OCI-LY7 (cell line): ENCODE measurements at regions not wholly inside any gene's neighbourhood (a gene's known extent, or its start where the extent isn't known, plus 50 kb on each side); places are given as distances from the start of the nearest gene placed in this dataset.

Experiments used
- BruUV-seq: library from RNA; stranded (reverse); fragments of 400-500 nt; replicated peaks from 2 replicates; lab custom pipeline; 2021; lab: Mats Ljungman, UMichigan
- CTCF ChIA-PET: fragments of 300-600 bp; sonication (Branson Sonifier 250); formaldehyde crosslinking; loops from one replicate; lab custom pipeline; 2022; ENCODE audit warnings: antibody characterized with exemption; ENCODE audit not compliant: unreplicated experiment; lab: Charles Lee
- POLR2A ChIA-PET: fragments of 300-600 bp; sonication (Branson Sonifier 250); formaldehyde crosslinking; loops from one replicate; lab custom pipeline; 2022; ENCODE audit warnings: antibody characterized with exemption; lab: Charles Lee
- DNase-seq: peaks from one replicate; pipeline ENCODE4 v3.0.0-alpha.2; 2015; ENCODE audit warnings: low spot score
- H2AFZ ChIP-seq: fragments of 200-600 bp; sonication (generic), shearing (Covaris generic); 2 replicates; pipeline ENCODE4 v1.6.1; 2014; ENCODE audit warnings: mild to moderate bottlenecking, antibody characterized with exemption, low read length, moderate library complexity
- H3K27ac ChIP-seq: fragments of 200-600 bp; sonication (generic); 2 replicates; pipeline ENCODE4 v1.5.1; 2014; ENCODE audit warnings: mixed run types, low read depth, mild to moderate bottlenecking, moderate library complexity, low read length, inconsistent platforms; ENCODE audit not compliant: poor library complexity, severe bottlenecking
- H3K36me3 ChIP-seq: fragments of 200-600 bp; sonication (generic); 2 replicates; pipeline ENCODE4 v1.6.1; 2014; ENCODE audit warnings: mild to moderate bottlenecking, antibody characterized with exemption, low read length, moderate library complexity, mixed read lengths; ENCODE audit not compliant: insufficient read depth
- H3K4me1 ChIP-seq: fragments of 200-600 bp; sonication (generic); 2 replicates; pipeline ENCODE4 v1.5.1; 2014; ENCODE audit warnings: mild to moderate bottlenecking, low read length; ENCODE audit not compliant: insufficient read depth, poor library complexity, severe bottlenecking
- H3K4me2 ChIP-seq: fragments of 200-600 bp; sonication (generic); 2 replicates; pipeline ENCODE4 v1.6.1; 2014; ENCODE audit warnings: mild to moderate bottlenecking, low read length
- H3K4me3 ChIP-seq: fragments of 200-600 bp; sonication (generic); 2 replicates; pipeline ENCODE4 v1.5.1; 2014; ENCODE audit warnings: mild to moderate bottlenecking, low read depth, low read length; ENCODE audit not compliant: poor library complexity, severe bottlenecking
- H3K79me2 ChIP-seq: fragments of 200-600 bp; sonication (generic); 2 replicates; pipeline ENCODE4 v1.6.1; 2016; ENCODE audit warnings: low read depth, mild to moderate bottlenecking, low read length, moderate library complexity, mixed read lengths; ENCODE audit not compliant: insufficient read depth
- H3K9me2 ChIP-seq: fragments of 200-600 bp; sonication (generic); 2 replicates; pipeline ENCODE4 v1.6.1; 2016; ENCODE audit warnings: mild to moderate bottlenecking, low read length, mixed read lengths; ENCODE audit not compliant: insufficient read depth
- H3K9me3 ChIP-seq: fragments of 200-600 bp; sonication (generic); 2 replicates; pipeline ENCODE4 v1.6.1; 2014; ENCODE audit warnings: mild to moderate bottlenecking, mixed run types, low read length, mixed read lengths
- H4K20me1 ChIP-seq: fragments of 200-600 bp; sonication (generic); 2 replicates; pipeline ENCODE4 v1.6.1; 2014; ENCODE audit warnings: mild to moderate bottlenecking, antibody characterized with exemption, low read length, moderate library complexity, mixed read lengths; ENCODE audit not compliant: insufficient read depth
- EZH2phosphoT487 ChIP-seq: fragments of 200-600 bp; sonication (generic); IDR thresholded peaks from 2 replicates; pipeline ENCODE4 v1.6.1; 2018; ENCODE audit warnings: low read depth, borderline replicate concordance, mild to moderate bottlenecking, mixed run types, antibody characterized with exemption, low read length, moderate library complexity, mixed read lengths
- intact Hi-C: fragments of 100-400 bp; cut with micrococcal nuclease; formaldehyde crosslinking; loops from one replicate; pipeline ENCODE4 v1.10.0; 2022; ENCODE audit not compliant: unreplicated experiment
- TF ChIP-seq, protein P1 (sequence below): fragments of 200-600 bp; sonication (generic); conservative IDR thresholded peaks from 2 replicates; pipeline ENCODE4 v1.5.1; 2014; ENCODE audit warnings: mild to moderate bottlenecking, antibody characterized with exemption, low read length, moderate library complexity, mixed read lengths

DNA sequence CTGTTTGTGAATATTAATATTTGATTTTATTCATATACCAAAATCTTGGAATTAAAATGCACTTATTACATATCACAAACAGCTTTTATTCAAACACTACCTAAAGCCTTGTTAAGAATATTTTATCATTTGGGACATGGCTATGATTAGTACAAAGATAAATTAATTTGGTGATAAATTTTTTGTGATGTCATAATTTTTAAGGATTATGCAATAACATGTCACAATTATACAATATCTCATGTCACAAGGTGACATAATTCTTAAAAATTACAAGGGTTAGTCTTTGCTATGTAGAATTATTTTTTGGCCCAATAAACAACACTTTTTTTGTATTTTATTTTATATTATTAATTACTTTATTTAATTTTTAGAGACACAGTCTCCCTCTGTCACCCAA is 113.7 kb downstream of the TMTC3 start:
- no peaks in the 10 kb centered on the region for H3K9me3 ChIP-seq
- intact Hi-C loops, result no loop called here
- POLR2A ChIA-PET, result interaction anchor here (0.7 kb wide), 1 partner anchor 124 kb away, joined by 3 read pairs; no protein-coding TSS in a partner anchor
- TF ChIP-seq, protein P1, sequence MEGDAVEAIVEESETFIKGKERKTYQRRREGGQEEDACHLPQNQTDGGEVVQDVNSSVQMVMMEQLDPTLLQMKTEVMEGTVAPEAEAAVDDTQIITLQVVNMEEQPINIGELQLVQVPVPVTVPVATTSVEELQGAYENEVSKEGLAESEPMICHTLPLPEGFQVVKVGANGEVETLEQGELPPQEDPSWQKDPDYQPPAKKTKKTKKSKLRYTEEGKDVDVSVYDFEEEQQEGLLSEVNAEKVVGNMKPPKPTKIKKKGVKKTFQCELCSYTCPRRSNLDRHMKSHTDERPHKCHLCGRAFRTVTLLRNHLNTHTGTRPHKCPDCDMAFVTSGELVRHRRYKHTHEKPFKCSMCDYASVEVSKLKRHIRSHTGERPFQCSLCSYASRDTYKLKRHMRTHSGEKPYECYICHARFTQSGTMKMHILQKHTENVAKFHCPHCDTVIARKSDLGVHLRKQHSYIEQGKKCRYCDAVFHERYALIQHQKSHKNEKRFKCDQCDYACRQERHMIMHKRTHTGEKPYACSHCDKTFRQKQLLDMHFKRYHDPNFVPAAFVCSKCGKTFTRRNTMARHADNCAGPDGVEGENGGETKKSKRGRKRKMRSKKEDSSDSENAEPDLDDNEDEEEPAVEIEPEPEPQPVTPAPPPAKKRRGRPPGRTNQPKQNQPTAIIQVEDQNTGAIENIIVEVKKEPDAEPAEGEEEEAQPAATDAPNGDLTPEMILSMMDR, result no peak
- TF ChIP-seq EZH2phosphoT487, result no peak
- H3K9me2 ChIP-seq, result no peaks in the 10 kb centered on the region
- DNase-seq, result no peak
- no peaks in the 10 kb centered on the region for H4K20me1 ChIP-seq
- H3K79me2 ChIP-seq, result no peaks in the 10 kb centered on the region
- no peak overlapping the region for H3K27ac ChIP-seq
- H3K4me3 ChIP-seq, result no peak overlapping the region
- no peak overlapping the region for H3K4me2 ChIP-seq
- H2AFZ ChIP-seq, result no peak overlapping the region
- no TSS peak for BruUV-seq
- H3K36me3 ChIP-seq, result no peaks in the 10 kb centered on the region
- CTCF ChIA-PET, result no interaction called here
- H3K4me1 ChIP-seq, result no peaks in the 10 kb centered on the region

DNA sequence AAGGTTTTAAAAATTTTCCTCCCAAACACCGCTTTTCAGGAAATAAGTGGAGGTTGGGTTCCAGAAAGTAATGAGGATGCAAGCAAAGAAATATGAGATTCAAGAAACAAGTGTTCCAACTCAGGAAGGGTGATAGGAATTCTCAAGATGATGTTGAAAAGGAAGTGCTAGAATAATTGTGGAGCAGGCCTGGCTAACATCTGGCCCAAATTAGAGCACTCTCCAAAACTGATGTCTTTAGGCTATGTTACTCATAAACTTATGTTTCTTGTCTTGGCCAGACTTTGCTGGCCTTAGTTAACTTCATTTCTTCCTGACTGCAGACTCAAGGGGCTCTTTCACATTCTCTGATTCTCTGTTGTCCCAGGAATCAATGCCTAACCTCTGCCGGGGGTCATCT is 116.3 kb downstream of the TMTC3 start:
- Histone ChIP-seq H3K9me2 (no peaks in the 10 kb centered on the region), H4K20me1 (no peaks in the 10 kb centered on the region), H3K4me1 (no peaks in the 10 kb centered on the region), H3K79me2 (no peaks in the 10 kb centered on the region), H3K4me3 (no peak overlapping the region), H2AFZ (no peak overlapping the region), H3K9me3 (no peaks in the 10 kb centered on the region), H3K36me3 (no peaks in the 10 kb centered on the region), H3K4me2 (no peak overlapping the region), H3K27ac (no peak overlapping the region)
- no peak for DNase-seq
- no peak for TF ChIP-seq EZH2phosphoT487
- TF ChIP-seq, protein P1, result no peak
- no TSS peak for BruUV-seq
- ChIA-PET POLR2A (interaction anchor here (0.6 to 0.9 kb wide), 2 partner anchors 15 to 32 kb away, joined by 3 read pairs; no protein-coding TSS in a partner anchor), CTCF (no interaction called here)
- intact Hi-C loops, result no loop called here

DNA sequence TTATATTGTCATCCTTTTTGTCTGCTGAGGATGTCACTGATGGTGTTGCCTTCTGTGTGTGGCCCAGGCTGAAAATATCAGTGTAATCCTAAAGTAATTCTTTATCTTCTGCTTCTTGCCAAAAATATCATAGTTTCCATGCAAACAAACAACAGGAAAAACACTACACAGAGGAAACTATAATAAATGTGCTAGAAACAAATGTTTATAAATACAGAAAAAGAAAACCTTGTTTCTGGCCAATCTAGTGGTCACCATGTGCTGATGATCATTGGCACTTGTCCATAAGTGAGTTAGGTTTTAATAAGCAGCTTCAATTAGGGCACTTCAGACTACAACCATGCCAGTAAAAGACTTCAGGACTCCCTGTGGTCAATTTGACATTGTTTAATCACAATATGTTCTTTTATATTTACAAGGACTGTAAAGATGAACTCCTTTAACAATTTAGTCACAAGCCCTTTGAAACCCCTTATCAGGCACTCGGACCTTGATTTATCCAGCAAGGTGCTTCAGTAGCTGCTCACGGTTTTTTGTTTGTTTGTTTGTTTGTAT is 124.8 kb downstream of the TMTC3 start:
- H2AFZ ChIP-seq, result no peak overlapping the region
- ChIA-PET POLR2A (interaction anchor here (0.5 kb wide), 1 partner anchor 175 kb away, joined by 3 read pairs; no protein-coding TSS in a partner anchor), CTCF (no interaction called here)
- H3K4me3 ChIP-seq, result no peak overlapping the region
- H3K4me2 ChIP-seq, result no peak overlapping the region
- H4K20me1 ChIP-seq, result no peaks in the 10 kb centered on the region
- intact Hi-C loops, result no loop called here
- H3K9me3 ChIP-seq, result no peaks in the 10 kb centered on the region
- TF ChIP-seq, protein P1, result no peak
- TF ChIP-seq EZH2phosphoT487, result no peak
- no TSS peak for BruUV-seq
- no peak overlapping the region for H3K27ac ChIP-seq
- DNase-seq, result no peak
- no peaks in the 10 kb centered on the region for H3K9me2 ChIP-seq
- no peaks in the 10 kb centered on the region for H3K4me1 ChIP-seq
- no peaks in the 10 kb centered on the region for H3K36me3 ChIP-seq
- H3K79me2 ChIP-seq, result no peaks in the 10 kb centered on the region
